HCT116 (cell line): ENCODE measurements at regions not wholly inside any gene's neighbourhood (a gene's known extent, or its start where the extent isn't known, plus 50 kb on each side); places are given as distances from the start of the nearest gene placed in this dataset.

Source experiments
- ATAC-seq: fragments of 200-7000 bp; cut with Tn5 transposase; 2 replicates; pipeline ENCODE4 v1.9.1; 2020; ENCODE audit warnings: mild to moderate bottlenecking, moderate library complexity
- BruUV-seq: library from RNA; stranded (reverse); fragments of 400-500 nt; replicated peaks from 2 replicates; lab custom pipeline; 2021; lab: Mats Ljungman, UMichigan
- CTCF ChIA-PET: fragments of 300-600 bp; sonication (Branson Sonifier 250); formaldehyde crosslinking; loops from one replicate; lab custom pipeline; 2021; ENCODE audit warnings: antibody characterized with exemption; lab: Charles Lee
- POLR2A ChIA-PET: fragments of 300-600, 350-600 bp; sonication (Branson Sonifier 250); formaldehyde crosslinking; loops from one replicate; lab custom pipeline; 2021; ENCODE audit warnings: antibody characterized with exemption; lab: Charles Lee
- RAD21 ChIA-PET, 2 experiments: fragments of 300-600 bp; sonication (Branson Sonifier 250); formaldehyde crosslinking; loops; one replicate each; lab custom pipeline; 2023; ENCODE audit warnings: low total read pairs in 2 of 2; ENCODE audit not compliant: uncharacterized antibody in 2 of 2, unreplicated experiment in 2 of 2, low non-redundant PET in 1 of 2; lab: Charles Lee
- DNase-seq: peaks from one replicate; pipeline ENCODE4 v3.0.0-alpha.2; 2010; ENCODE audit warnings: low read depth, low spot score
- H2AFZ ChIP-seq: fragments of 200-600 bp; shearing (Covaris generic), sonication (generic); 2 replicates; pipeline ENCODE4 v1.6.1; 2017; ENCODE audit warnings: low read depth, mixed run types, mixed read lengths, antibody characterized with exemption, low read length; ENCODE audit not compliant: poor library complexity, severe bottlenecking
- H3K27ac ChIP-seq: 2 replicates; pipeline ENCODE4 v1.5.1; 2012; ENCODE audit warnings: low read depth, low read length
- H3K27me3 ChIP-seq: fragments of 200-600 bp; sonication (generic); 2 replicates; pipeline ENCODE4 v1.6.1; 2016; ENCODE audit warnings: mixed run types, low read length, mixed read lengths; ENCODE audit not compliant: insufficient read depth
- H3K36me3 ChIP-seq, 2 experiments: fragments of 200-500 bp in 1 of 2; fragments of 200-600 bp in 1 of 2; sonication (Bioruptor generic) in 1 of 2; sonication (generic) in 1 of 2; 2 replicates each; pipeline versions ENCODE4 v1.5.1 to v1.6.1; 2014 to 2016; ENCODE audit warnings: low read length in 2 of 2, inconsistent platforms in 1 of 2, mixed read lengths in 1 of 2, mixed run types in 1 of 2; ENCODE audit not compliant: insufficient read depth in 2 of 2, control insufficient read depth in 1 of 2
- H3K4me1 ChIP-seq, 2 experiments: fragments of 200-600 bp in 1 of 2; sonication (generic) in 1 of 2; 2 replicates each; pipeline versions ENCODE4 v1.5.1 to v1.6.1; 2012 to 2017; ENCODE audit warnings: low read length in 2 of 2, inconsistent platforms in 1 of 2, mild to moderate bottlenecking in 1 of 2, mixed read lengths in 1 of 2, mixed run types in 1 of 2, moderate library complexity in 1 of 2; ENCODE audit not compliant: insufficient read depth in 2 of 2, control insufficient read depth in 1 of 2
- H3K4me2 ChIP-seq: fragments of 200-600 bp; sonication (generic); 2 replicates; pipeline ENCODE4 v1.6.1; 2017; ENCODE audit warnings: mixed run types, low read length, mixed read lengths
- H3K4me3 ChIP-seq, 2 experiments: fragments of 200-600 bp in 1 of 2; sonication (generic) in 1 of 2; replicated peaks in 1 of 2; 2 replicates each; pipeline ENCODE4 v1.5.1; 2011 to 2016; ENCODE audit warnings: low read length in 2 of 2, control low read depth in 1 of 2, low read depth in 1 of 2, mild to moderate bottlenecking in 1 of 2, mixed read lengths in 1 of 2, mixed run types in 1 of 2
- H3K79me2 ChIP-seq: fragments of 200-600 bp; sonication (generic); 2 replicates; pipeline ENCODE4 v1.6.1; 2017; ENCODE audit warnings: mild to moderate bottlenecking, mixed run types, low read length, moderate library complexity, mixed read lengths; ENCODE audit not compliant: insufficient read depth
- H3K9ac ChIP-seq: fragments of 200-600 bp; sonication (generic); 2 replicates; pipeline ENCODE4 v1.6.1; 2016; ENCODE audit warnings: low read length, mixed read lengths
- H3K9me2 ChIP-seq: fragments of 200-600 bp; sonication (generic), shearing (Covaris generic); 2 replicates; pipeline ENCODE4 v1.6.1; 2017; ENCODE audit warnings: mixed run types, mild to moderate bottlenecking, moderate library complexity; ENCODE audit not compliant: insufficient read depth
- H3K9me3 ChIP-seq, 2 experiments: fragments of 200-500 bp in 1 of 2; fragments of 200-600 bp in 1 of 2; sonication (Bioruptor generic) in 1 of 2; sonication (generic) in 1 of 2; 2 replicates each; pipeline ENCODE4 v1.6.1; 2014 to 2017; ENCODE audit warnings: low read length in 2 of 2, mixed read lengths in 2 of 2, inconsistent platforms in 1 of 2, low read depth in 1 of 2, mild to moderate bottlenecking in 1 of 2, mixed run types in 1 of 2, moderate library complexity in 1 of 2; ENCODE audit not compliant: control insufficient read depth in 1 of 2, insufficient read depth in 1 of 2
- H4K20me1 ChIP-seq: fragments of 200-600 bp; sonication (generic), shearing (Covaris generic); 2 replicates; pipeline ENCODE4 v1.6.1; 2017; ENCODE audit warnings: mixed run types, mild to moderate bottlenecking, moderate library complexity; ENCODE audit not compliant: insufficient read depth
- CEBPB ChIP-seq: IDR thresholded peaks from 2 replicates; pipeline ENCODE4 v1.6.1; 2012; ENCODE audit warnings: low read depth
- EZH2 ChIP-seq: fragments of 200-600 bp; sonication (generic); IDR thresholded peaks from 2 replicates; pipeline ENCODE4 v1.6.1; 2017; ENCODE audit warnings: antibody characterized with exemption, mixed run types
- EZH2phosphoT487 ChIP-seq: fragments of 200-600 bp; IDR thresholded peaks from 2 replicates; pipeline ENCODE4 v1.6.1; 2018; ENCODE audit warnings: antibody characterized with exemption, borderline replicate concordance
- FOSL1 ChIP-seq: IDR thresholded peaks from 2 replicates; pipeline ENCODE4 v1.6.1; 2012; ENCODE audit warnings: low read depth
- POLR2A ChIP-seq: IDR thresholded peaks from 2 replicates; pipeline ENCODE4 v1.7.0; 2011; ENCODE audit warnings: borderline replicate concordance; ENCODE audit not compliant: insufficient read depth, insufficient read length; ENCODE audit errors: extremely low read depth
- SIN3A ChIP-seq: IDR thresholded peaks from 2 replicates; pipeline ENCODE4 v1.6.1; 2012; ENCODE audit warnings: low read depth
- SP1 ChIP-seq: IDR thresholded peaks from 2 replicates; pipeline ENCODE4 v1.6.1; 2012; ENCODE audit warnings: low read depth
- ZBTB33 ChIP-seq: IDR thresholded peaks from 2 replicates; pipeline ENCODE4 v1.6.1; 2011; ENCODE audit warnings: mild to moderate bottlenecking, low read length, moderate library complexity; ENCODE audit not compliant: insufficient replicate concordance; ENCODE audit errors: extremely low read depth
- ZFX ChIP-seq: fragments of 450-650 bp; IDR thresholded peaks from 2 replicates; pipeline ENCODE4 v1.6.1; 2017
- intact Hi-C: fragments of 100-400 bp; cut with micrococcal nuclease; formaldehyde crosslinking; loops from 2 replicates; pipeline ENCODE4 v1.10.0; 2022
- TF ChIP-seq, protein P1 (sequence below), 3 experiments: fragments of 200-600 bp in 1 of 3; sonication (generic) in 1 of 3; IDR thresholded peaks in 2 of 3; conservative IDR thresholded peaks in 1 of 3; 2 replicates each; pipeline ENCODE4 v1.5.1; 2012 to 2017; ENCODE audit warnings: low read depth in 2 of 3, low read length in 2 of 3, antibody characterized with exemption in 1 of 3, borderline replicate concordance in 1 of 3, control low read depth in 1 of 3, mild to moderate bottlenecking in 1 of 3, mixed read lengths in 1 of 3, mixed run types in 1 of 3, moderate library complexity in 1 of 3; ENCODE audit not compliant: insufficient read depth in 1 of 3
- TF ChIP-seq, protein P2 (sequence below): IDR thresholded peaks from 2 replicates; pipeline ENCODE4 v1.6.1; 2012

DNA sequence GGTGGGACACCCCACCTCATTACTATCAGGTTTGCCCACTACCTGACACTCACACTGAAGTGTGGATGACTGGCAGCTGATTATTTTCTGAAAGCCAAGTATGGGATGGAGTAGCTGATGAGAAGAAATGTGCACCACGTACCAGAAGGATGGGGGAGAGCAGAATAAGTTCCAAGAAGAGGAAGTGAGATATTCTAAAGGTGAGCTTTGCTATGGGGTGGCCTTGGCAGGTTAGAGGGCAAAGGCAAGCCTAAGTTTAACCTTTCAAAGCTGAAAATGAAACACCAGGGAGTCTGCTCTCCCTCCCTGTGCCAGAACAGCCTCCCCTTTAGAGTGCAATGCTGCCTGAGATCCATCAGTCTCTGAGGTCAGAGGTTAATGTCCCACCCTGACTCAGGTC, 196.1 kb upstream of the OSR1 start:
- no peak for DNase-seq
- BruUV-seq: no TSS peak
- peaks cover 0 to under 1% of the 10 kb centered on the region in 2 experiments; a peak in 1 of 4 replicates for H3K4me1 ChIP-seq
- CTCF ChIA-PET: no interaction called here
- no peak for ATAC-seq
- H3K4me3 ChIP-seq: no peak overlapping the region
- no peaks in the 10 kb centered on the region for H3K79me2 ChIP-seq
- intact Hi-C loops: no loop called here
- TF ChIP-seq SIN3A: no peak
- no peak for TF ChIP-seq POLR2A
- TF ChIP-seq FOSL1: no peak
- TF ChIP-seq, protein P1, sequence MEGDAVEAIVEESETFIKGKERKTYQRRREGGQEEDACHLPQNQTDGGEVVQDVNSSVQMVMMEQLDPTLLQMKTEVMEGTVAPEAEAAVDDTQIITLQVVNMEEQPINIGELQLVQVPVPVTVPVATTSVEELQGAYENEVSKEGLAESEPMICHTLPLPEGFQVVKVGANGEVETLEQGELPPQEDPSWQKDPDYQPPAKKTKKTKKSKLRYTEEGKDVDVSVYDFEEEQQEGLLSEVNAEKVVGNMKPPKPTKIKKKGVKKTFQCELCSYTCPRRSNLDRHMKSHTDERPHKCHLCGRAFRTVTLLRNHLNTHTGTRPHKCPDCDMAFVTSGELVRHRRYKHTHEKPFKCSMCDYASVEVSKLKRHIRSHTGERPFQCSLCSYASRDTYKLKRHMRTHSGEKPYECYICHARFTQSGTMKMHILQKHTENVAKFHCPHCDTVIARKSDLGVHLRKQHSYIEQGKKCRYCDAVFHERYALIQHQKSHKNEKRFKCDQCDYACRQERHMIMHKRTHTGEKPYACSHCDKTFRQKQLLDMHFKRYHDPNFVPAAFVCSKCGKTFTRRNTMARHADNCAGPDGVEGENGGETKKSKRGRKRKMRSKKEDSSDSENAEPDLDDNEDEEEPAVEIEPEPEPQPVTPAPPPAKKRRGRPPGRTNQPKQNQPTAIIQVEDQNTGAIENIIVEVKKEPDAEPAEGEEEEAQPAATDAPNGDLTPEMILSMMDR (IDR thresholded peaks at IDR 0.05 in 2 of 3, conservative IDR thresholded peaks at IDR 0.05 in 1 of 3; ENCODE audit: borderline replicate concordance in 1 of 3, insufficient read depth in 1 of 3, low read depth in 2 of 3, low read length in 2 of 3): no peak
- no peak for TF ChIP-seq SP1
- no peak for TF ChIP-seq CEBPB
- no peak for TF ChIP-seq EZH2phosphoT487
- TF ChIP-seq, protein P2, sequence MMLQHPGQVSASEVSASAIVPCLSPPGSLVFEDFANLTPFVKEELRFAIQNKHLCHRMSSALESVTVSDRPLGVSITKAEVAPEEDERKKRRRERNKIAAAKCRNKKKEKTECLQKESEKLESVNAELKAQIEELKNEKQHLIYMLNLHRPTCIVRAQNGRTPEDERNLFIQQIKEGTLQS: no peak
- TF ChIP-seq EZH2: no peak
- TF ChIP-seq ZFX: no peak
- no peak for TF ChIP-seq ZBTB33
- H3K36me3 ChIP-seq: no peaks in the 10 kb centered on the region
- H3K27me3 ChIP-seq: no peaks in the 10 kb centered on the region
- H4K20me1 ChIP-seq: no peaks in the 10 kb centered on the region
- H3K9me2 ChIP-seq: no peaks in the 10 kb centered on the region
- no peak overlapping the region for H3K4me2 ChIP-seq
- H2AFZ ChIP-seq: no peak overlapping the region
- POLR2A ChIA-PET: no interaction called here
- no peaks in the 10 kb centered on the region for H3K9me3 ChIP-seq
- H3K9ac ChIP-seq: no peak overlapping the region
- RAD21 ChIA-PET: no interaction called here
- no peak overlapping the region for H3K27ac ChIP-seq
